ENCODE measurements at regions not wholly inside any gene's neighbourhood (a gene's known extent, or its start where the extent isn't known, plus 50 kb on each side); places are given as distances from the start of the nearest gene placed in this dataset.
"Not testable (repeated sequence)": the region's sequence is repeated elsewhere in the genome, so short reads cannot be mapped to it uniquely, and the experiment has no call there.

GRCh38 chr10:25865267-25865666 lies 68.8 kb upstream of the MYO3A start:
- Histone ChIP-seq H3K4me1 (no peaks in the 10 kb centered on the region), H3K27me3 (no peaks in the 10 kb centered on the region)
- intact Hi-C loops (cut with DNase I), result no loop called here

GRCh38 chr10:25867321-25867720 lies 66.7 kb upstream of the MYO3A start:
- no peaks in the 10 kb centered on the region for H3K36me3 ChIP-seq
- H3K4me1 ChIP-seq, result no peaks in the 10 kb centered on the region
- no peak overlapping the region for H3K27ac ChIP-seq
- intact Hi-C loops (cut with DNase I), result no loop called here
- no peaks in the 10 kb centered on the region for H3K9me3 ChIP-seq
- DNase-seq (ENCODE audit: extremely low spot score in 2 of 2), result no peak
- no peaks in the 10 kb centered on the region for H3K27me3 ChIP-seq
- no peak for TF ChIP-seq POLR2AphosphoS5 (IDR thresholded peaks at IDR 0.05; ENCODE audit: insufficient read depth in 1 of 2, low read depth in 1 of 2)
- no peak for TF ChIP-seq POLR2A (IDR thresholded peaks at IDR 0.05)
- TF ChIP-seq CTCF (IDR thresholded peaks at IDR 0.05), result no peak
- no peak overlapping the region for H3K4me3 ChIP-seq

More at GRCh38 chr10:25865267-25865666, 68.8 kb upstream of the MYO3A start:
- no peak for DNase-seq (ENCODE audit: extremely low spot score in 2 of 2)
- H3K36me3 ChIP-seq, result no peaks in the 10 kb centered on the region
- TF ChIP-seq POLR2A (IDR thresholded peaks at IDR 0.05) (no peak), POLR2AphosphoS5 (IDR thresholded peaks at IDR 0.05; ENCODE audit: insufficient read depth in 1 of 2, low read depth in 1 of 2) (no peak), CTCF (IDR thresholded peaks at IDR 0.05) (no peak)
- H3K9me3 ChIP-seq, result no peaks in the 10 kb centered on the region
- no peak overlapping the region for H3K27ac ChIP-seq
- no peak overlapping the region for H3K4me3 ChIP-seq

GRCh38 chr10:25869067-25869591 lies 64.9 kb upstream of the MYO3A start:
- DNase-seq (ENCODE audit: extremely low spot score in 2 of 2), result no peak
- Histone ChIP-seq H3K9me3 (no peaks in the 10 kb centered on the region), H3K4me3 (no peak overlapping the region), H3K4me1 (no peaks in the 10 kb centered on the region), H3K27ac (no peak overlapping the region), H3K36me3 (no peaks in the 10 kb centered on the region), H3K27me3 (no peaks in the 10 kb centered on the region)
- TF ChIP-seq POLR2AphosphoS5 (IDR thresholded peaks at IDR 0.05; ENCODE audit: insufficient read depth in 1 of 2, low read depth in 1 of 2), result no peak
- TF ChIP-seq CTCF (IDR thresholded peaks at IDR 0.05), result no peak
- no peak for TF ChIP-seq POLR2A (IDR thresholded peaks at IDR 0.05)
- intact Hi-C loops (cut with DNase I), result no loop called here

- H3K27me3 ChIP-seq, result no peaks in the 10 kb centered on the region
- H3K4me1 ChIP-seq, result no peaks in the 10 kb centered on the region
- intact Hi-C loops (cut with DNase I), result no loop called here
- DNase-seq (ENCODE audit: extremely low spot score in 2 of 2), result no peak
- no peaks in the 10 kb centered on the region for H3K9me3 ChIP-seq
- no peak overlapping the region for H3K4me3 ChIP-seq
- TF ChIP-seq POLR2A (IDR thresholded peaks at IDR 0.05) (no peak), CTCF (IDR thresholded peaks at IDR 0.05) (no peak), POLR2AphosphoS5 (IDR thresholded peaks at IDR 0.05; ENCODE audit: insufficient read depth in 1 of 2, low read depth in 1 of 2) (no peak)
- H3K27ac ChIP-seq, result no peak overlapping the region
- no peaks in the 10 kb centered on the region for H3K36me3 ChIP-seq
Measured at GRCh38 chr10:25869609-25870008, 64.4 kb upstream of the MYO3A start.

GRCh38 chr10:25874402-25874801 lies 59.6 kb upstream of the MYO3A start:
- intact Hi-C loops (cut with DNase I); H3K36me3 ChIP-seq; H3K27me3 ChIP-seq: not testable (repeated sequence)

More at GRCh38 chr10:25874402-25874801, 59.6 kb upstream of the MYO3A start:
- H3K4me3 ChIP-seq; DNase-seq (ENCODE audit: extremely low spot score in 2 of 2); H3K27ac ChIP-seq; H3K9me3 ChIP-seq; H3K4me1 ChIP-seq: not testable (repeated sequence)
